GM19328 (cell line): ENCODE measurements at regions not wholly inside any gene's neighbourhood (a gene's known extent, or its start where the extent isn't known, plus 50 kb on each side); places are given as distances from the start of the nearest gene placed in this dataset.
A peak's percentile ranks its signal among the peaks of the same experiment; 100 is the strongest.

Experiments
- ATAC-seq: cut with Tn5 transposase; IDR thresholded peaks from one replicate; pipeline ENCODE4 v1.9.1; 2021; ENCODE audit warnings: mild to moderate bottlenecking, moderate library complexity; ENCODE audit not compliant: unreplicated experiment

DNA sequence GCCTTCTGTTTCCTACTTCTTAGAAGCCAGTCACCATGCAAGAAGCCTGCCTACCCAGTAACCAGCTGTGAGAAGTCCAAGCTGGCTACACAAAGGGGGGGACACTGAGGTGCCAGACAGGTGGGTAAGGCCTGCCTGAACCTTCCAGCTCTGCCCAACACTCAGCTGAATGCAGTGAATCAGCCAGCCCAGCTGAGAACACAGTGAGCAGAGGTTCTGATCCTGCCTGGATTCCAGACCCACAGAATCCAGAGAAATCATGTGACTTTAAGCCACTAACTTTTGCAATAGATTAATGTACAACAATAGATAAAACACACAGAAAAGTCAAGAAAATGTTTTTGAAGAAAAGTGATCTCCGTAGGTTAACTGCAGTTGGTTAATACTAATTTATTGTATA is 151.7 kb downstream of the EFNB2 start:
- no peak for ATAC-seq

DNA sequence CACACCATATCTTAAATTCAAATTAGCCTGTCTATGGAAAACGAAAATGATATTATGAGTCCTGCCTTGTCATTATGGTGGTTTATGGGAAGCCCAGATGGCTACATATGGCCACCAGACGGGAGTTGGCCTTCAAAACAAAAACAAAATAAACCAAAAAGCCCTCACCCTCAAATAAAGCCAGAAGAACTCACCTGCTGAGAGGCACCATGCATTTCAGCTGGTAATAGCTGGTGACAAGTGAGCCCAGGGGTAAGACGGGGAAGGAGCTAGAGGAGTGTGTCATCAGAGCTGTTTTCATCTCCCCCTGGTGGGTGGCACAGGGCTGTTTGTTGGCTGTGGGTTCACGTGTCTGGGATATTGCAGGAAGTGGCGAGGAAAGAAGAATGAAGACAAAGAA is 152.9 kb downstream of the EFNB2 start:
- no peak for ATAC-seq

DNA sequence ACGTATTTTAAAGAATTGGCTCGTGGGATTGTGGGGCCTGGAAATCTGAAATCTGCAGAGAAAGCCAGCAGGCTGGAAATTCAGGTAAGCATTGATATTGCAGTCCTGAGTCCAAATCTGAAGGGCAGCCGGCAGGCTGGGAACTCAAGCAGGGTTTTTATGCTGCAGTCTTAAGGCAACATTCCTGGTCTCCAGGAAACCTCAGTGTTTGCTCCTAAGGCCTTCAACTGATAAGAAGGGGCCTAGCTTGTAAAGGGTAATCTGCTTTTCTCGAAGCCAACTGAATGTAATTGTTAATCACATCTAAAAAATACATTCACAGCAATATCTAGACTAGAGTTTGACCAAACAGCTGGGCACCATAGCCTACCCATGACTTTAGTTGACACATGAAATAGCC is 154.4 kb downstream of the EFNB2 start:
- ATAC-seq, result no peak

DNA sequence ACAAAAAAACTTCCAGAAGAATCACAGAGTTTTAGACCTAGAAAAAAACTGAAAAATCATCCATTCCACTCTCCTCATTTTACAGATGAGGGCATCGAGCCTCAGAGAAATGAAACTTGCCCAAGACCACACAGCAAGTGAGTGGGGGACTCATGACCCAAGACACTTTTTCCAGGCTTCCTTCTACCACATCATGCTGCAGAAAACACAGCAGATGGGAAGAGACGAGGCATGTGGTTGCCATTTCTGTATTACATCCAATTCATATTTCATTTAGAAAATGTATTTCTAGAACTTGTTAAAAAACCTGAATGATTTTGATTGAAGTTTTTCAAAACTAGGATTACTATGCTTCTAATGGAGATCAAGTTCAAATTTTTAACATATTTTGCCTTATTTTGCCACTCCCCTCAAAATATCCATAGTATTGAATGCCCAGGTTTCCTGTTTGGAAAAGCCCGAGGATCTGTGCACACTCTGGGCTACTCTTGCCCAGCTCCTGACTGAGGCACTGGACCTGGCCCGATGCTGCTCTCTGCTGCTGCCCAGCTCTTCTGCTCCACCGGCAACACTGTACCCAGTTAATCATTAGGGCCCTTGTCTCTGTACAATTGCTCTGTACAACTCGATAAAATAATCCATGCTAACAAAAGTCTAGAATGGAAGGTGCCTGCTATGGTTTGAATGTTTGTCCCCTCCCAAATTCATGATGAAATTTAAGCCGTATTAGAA is 157.4 kb downstream of the EFNB2 start:
- no peak for ATAC-seq

DNA sequence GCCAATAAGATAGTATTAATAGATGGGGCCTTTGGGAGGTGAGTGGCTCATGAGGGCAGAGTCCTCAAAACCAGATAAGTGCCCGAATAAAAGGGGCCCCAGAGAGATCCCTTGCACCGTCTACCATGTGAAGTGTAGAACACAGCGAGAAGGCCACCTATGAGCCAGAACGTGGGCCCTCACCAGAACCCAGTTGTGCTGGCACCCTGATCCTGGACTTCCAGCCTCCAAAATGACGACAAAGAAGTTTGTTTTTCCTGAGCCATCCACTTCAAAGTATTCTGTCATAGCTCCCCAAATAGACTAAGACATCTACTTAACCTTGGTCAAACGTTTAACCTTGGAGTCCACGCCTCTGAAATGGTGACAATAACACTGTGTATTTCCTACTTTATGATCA is 158.1 kb downstream of the EFNB2 start:
- no peak for ATAC-seq

DNA sequence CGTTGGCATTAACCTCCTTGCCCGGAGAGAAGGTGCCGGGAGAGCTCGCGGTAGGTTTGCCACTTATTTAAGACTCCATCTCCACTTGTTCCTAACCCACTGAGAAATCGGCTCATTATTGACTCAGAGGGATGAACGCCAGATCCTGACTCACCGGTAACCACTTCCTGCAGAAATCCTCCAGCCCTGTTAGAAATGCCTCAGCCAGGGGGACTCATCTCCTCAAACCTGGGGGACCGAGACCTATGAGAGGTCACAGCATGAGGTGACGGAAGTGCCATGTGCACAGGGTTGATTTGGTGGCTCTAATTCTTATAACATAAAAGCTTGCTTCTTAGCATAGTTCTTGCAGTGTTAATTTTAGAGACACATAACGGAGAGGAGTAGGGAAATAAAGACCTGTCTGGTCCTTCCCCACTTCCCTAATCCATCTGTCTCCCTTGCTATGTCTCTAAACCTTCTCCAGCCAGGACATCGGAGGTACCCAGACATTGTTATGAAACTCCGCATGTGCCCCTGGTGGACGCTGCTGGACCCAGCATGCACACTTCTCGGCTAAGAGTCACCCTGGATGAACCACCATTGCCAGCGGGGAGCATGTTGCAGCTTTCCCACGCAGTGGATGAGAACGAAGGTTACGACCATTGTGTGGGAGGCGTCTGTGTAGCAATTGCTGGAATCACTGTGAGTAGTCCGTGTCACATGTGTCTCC is 158.9 kb downstream of the EFNB2 start:
- no peak for ATAC-seq

DNA sequence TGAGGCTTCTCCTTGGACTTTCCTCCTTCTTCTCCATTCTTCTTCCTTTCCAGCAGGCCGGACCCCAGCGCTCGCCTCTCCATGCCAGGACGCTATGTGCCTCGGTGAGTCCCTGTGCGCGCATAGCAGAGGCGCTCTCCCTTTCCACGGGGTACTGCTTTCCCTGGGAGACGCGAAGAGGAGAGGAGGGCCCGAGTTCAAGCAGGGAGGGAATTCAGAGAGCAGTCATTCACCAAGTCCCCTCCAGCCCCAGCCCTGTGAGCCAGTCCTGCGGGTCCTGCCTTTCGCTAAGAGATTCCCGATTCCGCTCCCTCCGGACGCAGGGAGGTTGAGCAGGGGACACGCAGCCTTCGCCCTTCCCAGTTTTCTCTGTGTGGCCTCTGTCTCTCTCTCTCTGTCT is 160.4 kb downstream of the EFNB2 start:
- no peak for ATAC-seq

DNA sequence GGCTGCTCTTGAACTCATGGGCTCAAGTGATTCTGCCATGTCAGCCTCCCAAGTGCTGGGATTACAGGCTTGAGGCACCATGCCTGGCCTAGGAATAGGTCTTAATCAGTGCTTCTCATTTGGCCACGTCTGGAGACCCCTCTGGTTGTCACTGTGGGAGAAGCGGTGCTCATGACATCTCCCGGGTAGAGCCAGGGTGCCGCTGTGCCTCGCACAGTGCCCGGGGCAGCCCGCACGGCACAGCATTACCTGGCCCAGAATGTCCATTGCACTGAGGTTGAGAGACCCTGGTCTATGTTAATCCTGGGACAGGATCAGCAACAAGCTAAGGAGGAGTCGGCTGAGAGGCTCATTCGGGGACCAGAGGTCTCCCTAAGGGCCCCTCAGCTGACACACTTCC is 160.8 kb downstream of the EFNB2 start:
- no peak for ATAC-seq

DNA sequence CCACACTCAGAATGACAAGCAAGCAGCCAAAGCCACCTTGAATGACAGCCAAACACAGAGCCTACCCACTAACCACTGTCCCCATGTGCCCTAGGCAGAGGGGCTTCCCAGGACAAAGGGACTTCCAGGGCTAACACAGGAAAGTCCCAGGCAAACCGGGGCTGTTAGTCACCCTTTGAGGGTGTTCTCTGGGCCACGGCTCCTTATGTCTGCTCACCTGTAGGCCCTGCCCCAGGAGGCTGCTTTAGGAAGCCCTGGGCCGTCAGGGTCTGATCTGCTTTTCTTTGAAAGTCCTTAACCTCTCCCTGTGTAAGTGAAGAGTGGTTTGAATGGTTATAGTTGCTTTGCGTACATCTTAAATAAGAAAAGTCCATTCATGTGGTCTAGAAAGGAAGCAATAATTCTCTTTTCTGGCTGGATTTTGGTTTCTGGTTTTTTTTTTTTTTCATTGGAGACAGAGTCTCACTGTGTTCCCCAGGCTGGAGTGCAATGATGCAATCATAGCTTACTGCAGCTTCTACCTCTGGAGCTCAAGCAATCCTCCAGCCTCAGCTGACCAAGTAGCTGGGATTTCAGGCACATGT is 161.4 kb downstream of the EFNB2 start:
- ATAC-seq, result peak; percentile 55

DNA sequence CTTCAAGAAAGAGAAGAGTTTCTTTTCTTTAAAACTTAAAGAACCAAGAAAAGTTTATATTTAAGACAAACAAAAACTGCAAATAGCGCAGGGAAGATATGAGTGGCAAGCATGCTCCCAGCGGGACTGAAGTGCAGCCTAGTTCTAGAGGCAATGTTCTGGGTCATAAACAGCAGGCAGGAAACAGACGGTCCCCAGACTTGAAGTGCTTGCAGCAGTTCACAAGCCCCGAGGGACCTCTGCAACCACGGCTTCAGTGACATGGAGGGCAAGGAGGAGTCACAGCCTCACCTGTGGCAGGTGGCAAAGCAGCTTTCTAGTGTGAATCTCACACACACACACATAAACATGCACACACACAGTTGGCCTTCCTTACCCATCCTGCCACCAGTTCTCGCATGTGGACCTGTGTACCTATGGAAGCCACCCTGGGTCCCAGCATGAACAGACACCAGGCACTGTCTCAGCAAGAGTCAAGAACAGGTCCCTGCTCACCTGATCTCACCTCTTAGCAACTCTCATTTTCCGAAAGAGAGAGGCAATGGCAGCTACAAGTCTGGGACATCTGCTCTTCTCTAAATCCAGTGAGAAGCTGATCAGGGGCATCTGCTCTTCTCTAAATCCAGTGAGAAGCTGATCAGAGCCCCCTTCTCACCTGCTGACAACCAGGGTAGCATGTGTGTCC is 162.0 kb downstream of the EFNB2 start:
- ATAC-seq, result peak; percentile 52

DNA sequence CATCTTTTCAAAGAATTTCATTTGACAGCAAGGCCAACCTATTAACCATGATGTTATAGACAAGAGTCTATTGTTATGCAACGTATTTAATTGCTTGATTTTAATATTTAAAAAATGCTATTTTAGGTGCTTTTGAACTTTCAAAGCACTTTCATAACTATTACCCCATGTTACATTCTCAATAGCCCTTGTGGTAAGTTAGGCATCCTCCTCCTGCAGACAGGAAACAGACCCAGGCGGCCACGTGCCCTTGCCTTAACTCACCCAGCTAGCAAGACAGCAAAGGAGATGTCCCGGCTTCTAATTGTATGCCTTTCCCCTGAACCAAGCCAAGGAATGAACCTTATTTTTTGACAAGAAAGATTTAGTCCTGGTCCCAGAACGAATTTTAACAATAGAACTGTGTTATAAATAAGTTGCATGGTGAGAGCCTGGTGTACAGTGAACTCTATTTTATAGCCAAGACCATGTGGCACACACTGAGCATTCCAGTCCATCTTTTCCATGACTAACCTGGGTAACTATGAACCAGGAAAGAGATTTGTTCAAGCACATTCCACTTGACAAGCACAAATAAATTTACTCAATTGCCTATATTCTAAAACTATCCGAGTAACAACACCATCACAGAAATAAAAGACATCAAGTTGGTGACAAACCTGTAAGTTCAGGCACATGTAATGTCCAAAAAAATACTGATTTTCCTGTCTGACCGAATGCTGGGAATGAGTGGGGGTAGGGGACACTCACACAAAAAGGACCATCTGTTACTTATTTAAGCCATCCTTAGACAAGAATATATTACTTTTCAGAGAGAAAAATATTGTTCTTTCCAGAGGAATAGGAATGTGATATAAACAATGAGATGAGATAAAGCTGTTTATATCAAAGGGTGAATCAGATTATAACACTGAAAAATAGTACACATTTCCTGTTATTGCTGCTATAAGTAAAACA is 163.0 kb downstream of the EFNB2 start:
- ATAC-seq, result peak; percentile 46

DNA sequence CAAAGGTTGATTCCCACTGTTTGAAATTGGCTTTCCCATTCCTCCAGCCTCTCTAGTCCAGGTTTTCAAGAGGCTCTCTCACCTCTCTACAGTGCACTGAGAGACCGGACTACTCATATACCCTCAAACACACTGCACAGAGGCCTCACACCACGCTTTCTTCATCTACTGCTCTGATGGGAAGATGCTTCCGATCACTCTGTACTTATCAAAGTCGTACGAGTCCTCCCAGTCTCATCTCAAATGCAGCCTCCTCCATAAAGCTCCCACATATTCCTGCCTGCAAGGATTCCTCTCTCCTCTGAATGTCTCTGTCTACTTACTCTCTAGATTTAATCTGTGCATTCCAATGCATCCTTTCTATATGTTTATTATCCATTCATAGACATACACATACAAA is 164.4 kb downstream of the EFNB2 start:
- no peak for ATAC-seq

DNA sequence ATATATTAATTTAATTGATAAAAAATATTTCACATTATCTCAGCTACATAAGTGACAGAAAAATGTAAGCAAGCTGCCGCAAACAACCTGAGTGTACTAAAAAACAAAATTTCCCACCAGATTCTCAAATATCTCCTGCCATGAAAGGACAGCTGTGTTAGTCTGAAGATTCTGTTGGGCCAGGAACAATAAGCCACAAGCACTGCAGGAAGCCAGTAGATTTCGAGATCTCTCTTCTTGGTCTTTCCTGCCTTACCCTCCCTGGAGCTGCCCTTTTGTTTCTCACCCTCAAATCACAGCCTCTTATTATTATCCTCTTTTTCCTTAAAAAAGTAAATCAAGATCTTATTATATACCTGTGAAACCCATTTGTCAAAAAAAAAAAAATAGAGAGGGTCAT is 165.6 kb downstream of the EFNB2 start:
- ATAC-seq, result no peak

DNA sequence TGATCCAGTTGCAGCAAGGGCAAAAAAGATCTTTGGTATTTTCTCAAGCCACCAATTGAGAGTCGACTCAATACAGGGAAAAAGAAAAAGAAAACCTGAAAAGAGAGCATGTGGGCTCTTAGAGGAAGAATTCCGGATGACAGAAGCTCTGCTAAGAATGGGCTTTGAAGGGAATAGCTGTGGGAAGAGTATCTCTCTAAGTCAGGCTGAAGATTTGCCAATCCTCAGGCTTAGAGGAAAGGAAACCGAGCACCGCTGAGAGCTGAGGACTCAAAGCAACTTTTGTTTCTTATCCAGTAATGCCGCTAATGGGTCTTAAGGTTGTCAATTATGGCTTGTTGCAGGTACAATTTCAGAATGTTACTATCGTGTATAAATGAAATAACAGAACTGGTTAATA is 166.4 kb downstream of the EFNB2 start:
- no peak for ATAC-seq

DNA sequence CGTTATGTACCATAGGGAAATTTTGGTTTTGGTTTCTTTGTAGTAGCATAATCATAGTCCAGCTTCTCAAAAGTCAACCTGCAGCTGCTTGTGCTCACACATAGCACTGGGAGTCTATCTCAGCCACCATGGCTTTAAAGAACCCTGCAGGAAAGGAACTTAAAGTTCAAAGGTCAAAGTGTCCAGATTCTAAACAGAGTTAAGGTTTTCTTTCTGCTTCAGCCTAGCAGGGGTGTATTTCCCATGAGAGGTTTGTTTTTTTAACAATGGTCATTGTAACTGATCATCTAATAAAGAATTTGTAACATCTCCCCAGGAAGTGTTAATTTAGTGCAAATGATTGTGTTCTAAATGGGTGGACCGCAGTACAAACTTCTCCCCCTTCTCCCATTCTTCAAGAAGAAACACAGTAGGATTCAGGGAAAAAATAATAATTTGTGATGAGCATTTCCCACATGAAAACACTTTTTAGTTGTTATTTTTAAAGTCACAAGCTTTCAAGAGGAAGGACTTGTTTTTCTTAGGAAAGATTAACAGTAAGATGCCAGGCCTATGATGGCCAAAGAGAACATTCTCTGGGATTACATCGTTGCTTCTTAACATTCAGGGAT is 168.0 kb downstream of the EFNB2 start:
- no peak for ATAC-seq

DNA sequence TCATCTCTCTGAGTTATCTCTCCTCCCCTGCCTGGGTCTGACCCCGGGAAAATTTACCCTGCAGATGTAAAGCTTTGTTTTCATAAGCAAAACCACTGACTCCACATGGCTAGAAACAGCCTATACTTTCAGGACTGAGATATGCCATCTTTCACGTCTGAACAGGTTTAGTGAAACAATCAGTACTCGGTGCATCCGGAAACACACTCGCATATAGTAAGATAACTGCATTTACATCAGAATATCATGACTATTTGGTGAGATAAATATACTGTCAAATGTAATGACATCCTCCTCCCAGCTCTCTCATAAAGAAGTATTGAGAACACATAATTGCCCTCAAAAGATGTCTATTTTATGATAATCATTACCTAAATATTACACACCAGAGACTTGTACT is 172.8 kb downstream of the EFNB2 start:
- ATAC-seq, result no peak

DNA sequence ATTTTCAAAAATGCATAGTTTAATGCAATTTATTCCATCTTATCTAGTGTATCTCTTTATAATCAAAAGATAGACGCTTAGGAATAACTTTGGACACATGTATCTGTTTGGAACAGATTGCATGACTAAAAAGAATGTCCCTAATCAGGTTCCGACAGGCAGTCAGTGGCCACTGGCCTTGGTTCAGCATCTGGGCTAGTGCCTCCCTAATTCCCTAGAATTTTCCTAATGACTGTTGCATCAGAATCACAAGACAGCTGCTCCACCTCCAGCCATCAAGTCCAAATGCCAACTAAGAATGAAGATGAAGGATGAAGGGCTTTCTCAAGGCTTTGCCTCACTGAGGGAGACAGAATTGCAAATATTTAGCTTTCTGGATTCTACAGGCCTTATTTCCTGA is 173.8 kb downstream of the EFNB2 start:
- no peak for ATAC-seq

DNA sequence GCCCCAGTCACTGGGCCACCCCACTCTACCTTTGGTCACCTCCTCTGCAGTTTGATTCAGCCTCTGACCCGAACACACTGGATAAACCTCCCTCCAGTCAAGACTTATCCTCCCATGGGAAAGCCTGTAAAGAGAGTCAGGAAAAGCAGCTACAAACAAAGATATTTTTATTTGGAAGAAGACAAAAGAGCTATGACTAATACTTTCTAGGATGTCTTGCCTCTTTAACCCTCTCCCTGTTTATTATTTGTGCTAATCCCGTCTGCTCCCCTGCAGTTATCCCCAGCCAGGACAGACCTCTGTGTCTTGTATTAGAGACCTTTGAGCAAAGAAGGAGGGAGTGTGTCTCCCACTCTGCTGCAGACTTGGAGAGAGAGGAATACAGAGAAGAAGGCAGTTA is 178.3 kb downstream of the EFNB2 start:
- ATAC-seq, result no peak

DNA sequence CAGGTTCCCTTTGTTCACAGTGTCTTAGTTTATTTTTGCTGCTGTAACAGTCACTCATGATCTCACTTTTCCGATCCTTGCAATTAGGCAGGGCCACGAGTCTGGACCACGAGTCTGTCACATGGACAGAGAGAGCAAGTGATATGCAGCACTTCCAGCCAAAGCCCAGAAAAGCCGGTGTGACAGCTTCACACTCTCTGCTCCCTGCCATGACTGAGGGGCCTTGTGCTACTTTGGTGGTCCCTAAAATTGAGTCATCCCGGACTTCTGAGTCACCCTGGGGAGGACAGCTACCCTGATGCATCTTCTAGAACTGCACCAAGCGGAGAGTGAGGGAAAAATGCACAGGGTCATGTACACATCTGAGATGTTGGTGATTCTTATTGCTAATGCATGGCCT is 179.6 kb downstream of the EFNB2 start:
- no peak for ATAC-seq

DNA sequence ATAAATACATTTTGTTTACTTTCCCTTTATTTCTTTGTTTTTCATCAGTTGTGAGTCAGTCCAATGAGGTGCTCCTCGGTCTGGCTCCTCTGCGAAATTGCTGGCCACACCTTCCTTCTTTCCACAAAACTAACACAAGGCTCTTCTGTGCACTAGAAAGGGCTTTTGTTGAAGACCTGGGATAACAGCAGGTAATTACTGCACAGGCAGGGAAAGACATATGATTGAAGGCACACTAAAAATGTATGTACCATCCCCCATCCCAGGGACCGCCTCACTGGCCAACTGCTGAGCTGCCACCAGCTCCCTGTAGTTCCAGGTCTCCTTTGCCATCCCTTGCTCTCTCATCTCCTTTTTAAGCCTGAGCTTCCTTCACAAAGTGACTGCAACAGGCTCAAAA is 180.5 kb downstream of the EFNB2 start:
- no peak for ATAC-seq
